GM20000 (cell line): ENCODE measurements at regions not wholly inside any gene's neighbourhood (a gene's known extent, or its start where the extent isn't known, plus 50 kb on each side); places are given as distances from the start of the nearest gene placed in this dataset.

Source experiments
- DNase-seq: peaks from one replicate; pipeline ENCODE4 v3.0.0; 2012; ENCODE audit warnings: low spot score
- TF ChIP-seq, protein P1 (sequence below): IDR thresholded peaks from 2 replicates; pipeline ENCODE4 v1.5.1; 2012; ENCODE audit warnings: mild to moderate bottlenecking, control low read depth; ENCODE audit errors: extremely low read depth, missing control alignments

GRCh38 chr7:106523482-106523881 is 137.5 kb downstream of the CCDC71L start:
- TF ChIP-seq, protein P1, sequence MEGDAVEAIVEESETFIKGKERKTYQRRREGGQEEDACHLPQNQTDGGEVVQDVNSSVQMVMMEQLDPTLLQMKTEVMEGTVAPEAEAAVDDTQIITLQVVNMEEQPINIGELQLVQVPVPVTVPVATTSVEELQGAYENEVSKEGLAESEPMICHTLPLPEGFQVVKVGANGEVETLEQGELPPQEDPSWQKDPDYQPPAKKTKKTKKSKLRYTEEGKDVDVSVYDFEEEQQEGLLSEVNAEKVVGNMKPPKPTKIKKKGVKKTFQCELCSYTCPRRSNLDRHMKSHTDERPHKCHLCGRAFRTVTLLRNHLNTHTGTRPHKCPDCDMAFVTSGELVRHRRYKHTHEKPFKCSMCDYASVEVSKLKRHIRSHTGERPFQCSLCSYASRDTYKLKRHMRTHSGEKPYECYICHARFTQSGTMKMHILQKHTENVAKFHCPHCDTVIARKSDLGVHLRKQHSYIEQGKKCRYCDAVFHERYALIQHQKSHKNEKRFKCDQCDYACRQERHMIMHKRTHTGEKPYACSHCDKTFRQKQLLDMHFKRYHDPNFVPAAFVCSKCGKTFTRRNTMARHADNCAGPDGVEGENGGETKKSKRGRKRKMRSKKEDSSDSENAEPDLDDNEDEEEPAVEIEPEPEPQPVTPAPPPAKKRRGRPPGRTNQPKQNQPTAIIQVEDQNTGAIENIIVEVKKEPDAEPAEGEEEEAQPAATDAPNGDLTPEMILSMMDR: no peak

GRCh38 chr7:106522696-106523095 is 138.3 kb downstream of the CCDC71L start:
- no peak for DNase-seq
- TF ChIP-seq, protein P1: no peak

More at GRCh38 chr7:106523482-106523881, 137.5 kb downstream of the CCDC71L start:
- DNase-seq: no peak

DNA sequence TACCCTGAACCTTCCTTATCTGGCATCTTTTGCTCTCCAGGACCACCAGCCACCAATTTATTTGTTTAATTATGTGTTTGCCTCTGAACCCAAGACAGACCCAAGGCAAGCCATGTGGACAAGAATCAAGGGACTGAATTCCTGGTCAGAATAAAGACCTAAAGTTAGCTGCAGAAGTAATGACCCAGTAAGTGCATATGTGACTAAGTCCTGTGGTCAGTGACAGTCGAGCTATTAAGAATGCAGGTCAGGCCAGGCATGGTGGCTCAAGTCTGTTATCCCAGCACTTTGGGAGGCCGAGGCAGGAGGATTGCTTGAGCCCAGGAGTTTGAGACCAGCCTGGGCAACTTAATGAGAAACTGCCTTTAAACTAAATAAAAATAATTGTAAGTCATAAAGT is 139.4 kb downstream of the CCDC71L start:
- DNase-seq: no peak
- TF ChIP-seq, protein P1: no peak

GRCh38 chr7:106520962-106521514 is 139.9 kb downstream of the CCDC71L start:
- TF ChIP-seq, protein P1: peak; percentile 2
- peak; percentile 18 for DNase-seq

DNA sequence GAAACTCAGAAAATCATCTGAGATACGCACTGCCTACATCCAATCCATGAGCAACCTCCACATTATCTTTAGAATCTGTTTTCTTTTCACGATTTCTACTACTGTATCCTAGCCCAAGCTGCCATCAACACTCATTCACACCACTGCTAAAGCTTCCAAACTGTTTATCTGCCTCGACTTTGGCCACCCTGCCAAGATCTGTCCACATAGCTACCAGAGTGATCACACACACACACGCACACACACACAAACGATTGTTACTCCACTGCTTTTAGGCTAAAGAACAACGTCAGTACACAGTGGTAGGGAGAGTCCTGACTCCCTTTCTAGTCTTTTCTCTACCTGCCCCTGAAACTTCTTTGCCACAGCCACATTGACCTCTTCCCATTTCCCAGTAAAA is 142.0 kb downstream of the CCDC71L start:
- DNase-seq: no peak
- TF ChIP-seq, protein P1: no peak

- TF ChIP-seq, protein P1: no peak
- no peak for DNase-seq
Measured at GRCh38 chr7:106518239-106518638, 142.7 kb downstream of the CCDC71L start.

- no peak for DNase-seq
- TF ChIP-seq, protein P1: no peak
Measured at GRCh38 chr7:106517508-106517907, 143.4 kb downstream of the CCDC71L start.
